HFFc6 (cell line): ENCODE measurements at regions not wholly inside any gene's neighbourhood (a gene's known extent, or its start where the extent isn't known, plus 50 kb on each side); places are given as distances from the start of the nearest gene placed in this dataset.

Experiments
- DNase-seq: peaks from one replicate; pipeline ENCODE4 v3.0.0-alpha.2; 2018
- H3K27ac Mint-ChIP-seq: 2 replicates; pipeline ENCODE4 v1.8.0; 2020; ENCODE audit warnings: mild to moderate bottlenecking, mixed read lengths
- H3K27me3 Mint-ChIP-seq: 2 replicates; pipeline ENCODE4 v1.8.0; 2021; ENCODE audit warnings: mild to moderate bottlenecking, moderate library complexity, mixed read lengths; ENCODE audit not compliant: insufficient read depth
- H3K36me3 Mint-ChIP-seq: 2 replicates; pipeline ENCODE4 v1.8.0; 2021; ENCODE audit warnings: low read depth, mixed read lengths
- H3K4me1 Mint-ChIP-seq: 2 replicates; pipeline ENCODE4 v1.8.0; 2020; ENCODE audit warnings: low read depth, mixed read lengths
- H3K4me3 Mint-ChIP-seq: 2 replicates; pipeline ENCODE4 v1.8.0; 2020; ENCODE audit warnings: mild to moderate bottlenecking, moderate library complexity, mixed read lengths
- H3K9me3 Mint-ChIP-seq: 2 replicates; pipeline ENCODE4 v1.8.0; 2020; ENCODE audit warnings: mild to moderate bottlenecking, mixed read lengths
- TF ChIP-seq, protein P1 (sequence below): fragments of 200-600 bp; sonication (generic); IDR thresholded peaks from 2 replicates; pipeline ENCODE4 v1.5.0; 2021; ENCODE audit warnings: antibody characterized with exemption, mild to moderate bottlenecking

DNA sequence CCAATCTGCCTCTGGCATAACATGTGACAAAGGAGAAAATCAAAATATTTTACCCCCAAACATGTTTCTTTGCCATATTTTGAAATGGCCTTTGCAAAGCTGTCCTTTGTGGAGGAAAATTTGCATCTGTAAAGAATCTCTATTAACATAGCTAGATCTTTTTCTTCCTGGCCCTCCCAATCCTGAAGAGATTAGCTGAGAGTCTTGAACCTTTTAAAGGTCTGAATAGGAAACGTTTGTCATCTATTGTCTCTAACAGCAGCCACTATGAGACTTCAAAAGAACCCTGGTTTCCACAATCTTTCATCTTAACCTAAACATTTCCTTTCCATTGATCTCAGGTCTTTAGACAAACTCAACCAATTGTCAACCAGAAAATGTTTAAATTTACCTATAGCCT is 520.9 kb upstream of the TGFBR2 start:
- H3K9me3 Mint-ChIP-seq, result no peaks in the 10 kb centered on the region
- peaks cover 13% of the 10 kb centered on the region for H3K4me1 Mint-ChIP-seq
- H3K27ac Mint-ChIP-seq, result no peak overlapping the region
- H3K4me3 Mint-ChIP-seq, result no peak overlapping the region
- H3K27me3 Mint-ChIP-seq, result no peaks in the 10 kb centered on the region
- no peaks in the 10 kb centered on the region for H3K36me3 Mint-ChIP-seq
- DNase-seq, result no peak
- TF ChIP-seq, protein P1, sequence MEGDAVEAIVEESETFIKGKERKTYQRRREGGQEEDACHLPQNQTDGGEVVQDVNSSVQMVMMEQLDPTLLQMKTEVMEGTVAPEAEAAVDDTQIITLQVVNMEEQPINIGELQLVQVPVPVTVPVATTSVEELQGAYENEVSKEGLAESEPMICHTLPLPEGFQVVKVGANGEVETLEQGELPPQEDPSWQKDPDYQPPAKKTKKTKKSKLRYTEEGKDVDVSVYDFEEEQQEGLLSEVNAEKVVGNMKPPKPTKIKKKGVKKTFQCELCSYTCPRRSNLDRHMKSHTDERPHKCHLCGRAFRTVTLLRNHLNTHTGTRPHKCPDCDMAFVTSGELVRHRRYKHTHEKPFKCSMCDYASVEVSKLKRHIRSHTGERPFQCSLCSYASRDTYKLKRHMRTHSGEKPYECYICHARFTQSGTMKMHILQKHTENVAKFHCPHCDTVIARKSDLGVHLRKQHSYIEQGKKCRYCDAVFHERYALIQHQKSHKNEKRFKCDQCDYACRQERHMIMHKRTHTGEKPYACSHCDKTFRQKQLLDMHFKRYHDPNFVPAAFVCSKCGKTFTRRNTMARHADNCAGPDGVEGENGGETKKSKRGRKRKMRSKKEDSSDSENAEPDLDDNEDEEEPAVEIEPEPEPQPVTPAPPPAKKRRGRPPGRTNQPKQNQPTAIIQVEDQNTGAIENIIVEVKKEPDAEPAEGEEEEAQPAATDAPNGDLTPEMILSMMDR, result no peak

DNA sequence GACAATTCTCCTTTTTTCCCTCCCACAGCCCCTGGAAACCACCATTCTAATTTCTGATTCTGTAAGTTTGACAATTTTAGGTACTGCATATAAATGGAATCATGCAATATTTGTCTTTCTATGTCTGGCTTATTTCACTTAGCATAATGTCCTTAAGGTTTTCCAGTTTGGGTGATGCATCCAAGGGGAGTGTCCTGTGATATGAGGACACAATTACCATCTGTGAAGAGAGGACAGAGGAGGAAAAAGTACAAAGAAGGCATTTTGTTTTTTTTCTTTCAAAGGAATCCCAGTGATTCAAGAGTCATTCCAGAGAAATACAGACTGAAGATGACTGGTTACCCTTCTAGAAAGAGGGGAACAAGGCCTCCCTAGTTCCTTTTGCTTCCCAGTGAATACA is 514.7 kb upstream of the TGFBR2 start:
- TF ChIP-seq, protein P1, result no peak
- peaks cover 3% of the 10 kb centered on the region for H3K27me3 Mint-ChIP-seq
- peaks cover 6% of the 10 kb centered on the region; the same call in 1 of the 2 replicates for H3K36me3 Mint-ChIP-seq
- peaks cover 14% of the 10 kb centered on the region for H3K9me3 Mint-ChIP-seq
- no peak for DNase-seq
- no peak overlapping the region for H3K27ac Mint-ChIP-seq
- no peak overlapping the region for H3K4me3 Mint-ChIP-seq
- no peaks in the 10 kb centered on the region for H3K4me1 Mint-ChIP-seq

DNA sequence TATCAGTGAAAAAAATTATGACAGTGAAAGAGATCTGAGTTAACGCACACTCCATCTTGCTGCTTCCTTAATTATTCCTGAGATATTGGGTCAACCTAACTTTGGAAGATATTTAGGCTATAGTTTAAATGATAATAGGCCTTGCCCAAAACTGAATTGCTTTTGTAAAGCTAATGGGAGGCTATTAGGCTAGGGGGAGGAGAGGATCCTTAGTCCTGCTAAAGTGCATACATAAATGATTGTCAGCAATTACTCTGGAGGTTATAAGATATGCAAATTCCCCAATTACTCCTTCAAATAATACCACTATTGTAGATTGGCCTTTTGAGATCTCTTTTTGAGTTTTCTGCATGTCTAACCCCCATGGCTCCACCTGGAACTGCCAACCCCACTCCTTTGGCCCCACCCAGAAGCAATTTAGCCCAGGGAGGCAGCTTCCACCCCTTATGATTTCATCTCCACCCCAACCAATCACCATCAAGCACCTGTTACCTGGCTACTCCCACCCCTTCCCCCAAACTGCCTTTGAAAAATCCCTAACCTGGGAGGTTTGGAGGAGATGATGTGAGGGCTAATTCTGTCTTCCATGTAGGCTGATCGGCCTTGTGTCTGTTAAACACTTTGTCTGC is 509.3 kb upstream of the TGFBR2 start:
- no peak for DNase-seq
- peaks cover 6% of the 10 kb centered on the region; the same call in 1 of the 2 replicates for H3K36me3 Mint-ChIP-seq
- TF ChIP-seq, protein P1, result no peak
- H3K9me3 Mint-ChIP-seq, result peaks cover 14% of the 10 kb centered on the region
- H3K27ac Mint-ChIP-seq, result no peak overlapping the region
- peaks cover 26% of the 10 kb centered on the region for H3K4me1 Mint-ChIP-seq
- no peak overlapping the region for H3K4me3 Mint-ChIP-seq
- H3K27me3 Mint-ChIP-seq, result no peaks in the 10 kb centered on the region; the same call in 1 of the 2 replicates

DNA sequence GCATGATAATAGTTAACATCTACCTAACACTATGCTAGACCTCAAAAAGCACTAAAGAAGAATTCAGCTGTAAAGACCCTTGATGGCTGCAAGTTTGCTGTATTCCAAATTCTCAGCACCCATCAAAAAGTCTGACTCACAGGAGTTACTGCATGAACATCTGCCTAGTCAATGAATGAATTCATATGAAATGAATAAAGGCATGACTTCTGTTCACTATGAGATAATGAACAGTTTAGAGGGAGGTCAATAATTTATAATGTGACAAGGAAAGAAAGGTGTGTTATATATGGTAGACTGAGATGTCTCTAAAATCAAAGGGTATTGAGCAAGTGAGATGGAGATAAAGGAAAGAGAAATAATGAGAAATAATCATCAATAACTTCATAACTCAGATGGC is 508.2 kb upstream of the TGFBR2 start:
- DNase-seq, result no peak
- Mint-ChIP-seq H3K27ac (peak overlapping the region; percentile 69), H3K4me3 (peak overlapping the region; percentile 8; the same call in 1 of the 2 replicates)

DNA sequence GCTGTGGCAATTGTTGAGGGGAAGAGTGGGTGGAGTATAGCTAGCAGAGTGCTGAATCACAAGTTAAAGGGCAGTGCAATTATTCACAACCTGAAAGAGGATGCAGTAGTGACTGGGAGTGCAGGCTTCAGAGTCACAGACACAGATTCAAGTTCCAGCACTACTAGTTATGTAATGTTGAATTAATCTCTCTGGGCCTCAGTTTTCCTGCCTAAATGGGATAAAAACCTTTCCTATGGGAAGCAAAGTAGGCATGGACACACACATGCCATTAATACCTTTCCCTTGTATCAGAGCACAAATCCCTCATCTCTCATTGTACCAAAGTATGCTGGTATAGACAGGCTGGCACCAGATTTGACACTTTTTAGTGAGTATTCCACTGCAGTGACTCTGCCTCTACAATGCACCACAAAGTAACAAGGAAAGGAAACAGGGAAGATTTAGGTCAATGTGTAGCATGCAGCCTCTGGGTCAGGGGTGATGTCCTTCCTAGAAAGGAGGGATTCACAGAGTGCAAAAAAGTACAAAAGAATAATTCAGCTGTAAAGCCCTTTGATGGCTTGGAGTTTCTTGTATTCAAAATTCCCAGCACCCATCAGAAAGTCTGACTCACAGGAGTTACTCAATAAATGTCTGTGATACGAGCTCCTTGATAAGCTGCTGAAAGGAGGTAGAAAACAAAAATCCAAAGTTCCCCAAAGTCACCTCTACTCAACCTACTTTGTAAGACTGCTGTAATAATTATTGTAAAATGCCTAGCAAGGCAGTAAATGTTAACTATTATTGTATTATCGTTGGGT is 507.5 kb upstream of the TGFBR2 start:
- Mint-ChIP-seq H3K4me3 (peak overlapping the region; percentile 8; the same call in 1 of the 2 replicates), H3K4me1 (peaks cover 26% of the 10 kb centered on the region), H3K9me3 (peaks cover 18% of the 10 kb centered on the region), H3K27me3 (no peaks in the 10 kb centered on the region; the same call in 1 of the 2 replicates), H3K36me3 (peaks cover 11% of the 10 kb centered on the region; the same call in 1 of the 2 replicates), H3K27ac (peak overlapping the region; percentile 69)
- TF ChIP-seq, protein P1, result no peak
- peak; percentile 48 for DNase-seq

More for the DNA sequence above, 508.2 kb upstream of the TGFBR2 start:
- Mint-ChIP-seq H3K27me3 (no peaks in the 10 kb centered on the region; the same call in 1 of the 2 replicates), H3K36me3 (peaks cover 6% of the 10 kb centered on the region; the same call in 1 of the 2 replicates), H3K9me3 (peaks cover 14% of the 10 kb centered on the region), H3K4me1 (peaks cover 26% of the 10 kb centered on the region)
- TF ChIP-seq, protein P1, result no peak
